Astrocyte (in vitro differentiated cells and primary cell): ENCODE measurements at regions not wholly inside any gene's neighbourhood (a gene's known extent, or its start where the extent isn't known, plus 50 kb on each side); places are given as distances from the start of the nearest gene placed in this dataset.
"Not testable (repeated sequence)": the region's sequence is repeated elsewhere in the genome, so short reads cannot be mapped to it uniquely, and the experiment has no call there.

Source experiments
- DNase-seq: peaks from one replicate; pipeline ENCODE4 v3.0.0-alpha.2; 2010; ENCODE audit warnings: low read depth
- FAIRE-seq: peaks from 2 replicates; lab custom pipeline; 2011; peaks lifted over from hg19 to GRCh38; lab: Jason Lieb, UNC
- H2AFZ ChIP-seq: 2 replicates; pipeline ENCODE4 v1.6.0; 2012; ENCODE audit warnings: low read depth, low read length, inconsistent platforms
- H3K27ac ChIP-seq: 2 replicates; pipeline ENCODE4 v1.5.1; 2011; ENCODE audit warnings: low read depth, low read length, inconsistent platforms
- H3K27me3 ChIP-seq: 2 replicates; pipeline ENCODE4 v1.6.0; 2011; ENCODE audit warnings: low read length, inconsistent platforms; ENCODE audit not compliant: insufficient read depth
- H3K36me3 ChIP-seq: 2 replicates; pipeline ENCODE4 v1.5.1; 2011; ENCODE audit warnings: low read length, inconsistent platforms; ENCODE audit not compliant: insufficient read depth
- H3K4me1 ChIP-seq: 2 replicates; pipeline ENCODE4 v1.5.1; 2011; ENCODE audit warnings: low read length, inconsistent platforms; ENCODE audit not compliant: insufficient read depth
- H3K4me2 ChIP-seq: 2 replicates; pipeline ENCODE4 v1.6.0; 2012; ENCODE audit warnings: low read length, inconsistent platforms
- H3K4me3 ChIP-seq: 2 replicates; pipeline ENCODE4 v1.5.1; 2011; ENCODE audit warnings: low read depth, mild to moderate bottlenecking, low read length, inconsistent platforms; ENCODE audit not compliant: insufficient read depth
- H3K79me2 ChIP-seq: 2 replicates; pipeline ENCODE4 v1.6.0; 2012; ENCODE audit warnings: mild to moderate bottlenecking, low read length, inconsistent platforms; ENCODE audit not compliant: insufficient read depth
- H3K9ac ChIP-seq: 2 replicates; pipeline ENCODE4 v1.6.0; 2012; ENCODE audit warnings: mild to moderate bottlenecking, low read length, inconsistent platforms
- H3K9me3 ChIP-seq: 2 replicates; pipeline ENCODE4 v1.5.1; 2012; ENCODE audit warnings: low read depth, mild to moderate bottlenecking, low read length, inconsistent platforms; ENCODE audit not compliant: insufficient read depth
- H4K20me1 ChIP-seq: 2 replicates; pipeline ENCODE4 v1.6.0; 2012; ENCODE audit warnings: low read length, inconsistent platforms; ENCODE audit not compliant: insufficient read depth
- H3K27ac Mint-ChIP-seq: one replicate; pipeline ENCODE4 v1.8.0; 2021; ENCODE audit warnings: mild to moderate bottlenecking, mixed read lengths; ENCODE audit not compliant: unreplicated experiment
- H3K27me3 Mint-ChIP-seq: one replicate; pipeline ENCODE4 v1.8.0; 2021; ENCODE audit warnings: low read depth, mixed read lengths; ENCODE audit not compliant: unreplicated experiment
- H3K36me3 Mint-ChIP-seq: one replicate; pipeline ENCODE4 v1.8.0; 2021; ENCODE audit warnings: low read depth, mixed read lengths; ENCODE audit not compliant: unreplicated experiment
- H3K4me1 Mint-ChIP-seq: one replicate; pipeline ENCODE4 v1.8.0; 2021; ENCODE audit warnings: low read depth, mixed read lengths; ENCODE audit not compliant: unreplicated experiment
- H3K4me3 Mint-ChIP-seq: one replicate; pipeline ENCODE4 v1.8.0; 2021; ENCODE audit warnings: mild to moderate bottlenecking, moderate library complexity, mixed read lengths; ENCODE audit not compliant: unreplicated experiment
- H3K9me3 Mint-ChIP-seq: one replicate; pipeline ENCODE4 v1.8.0; 2021; ENCODE audit warnings: mild to moderate bottlenecking, mixed read lengths; ENCODE audit not compliant: unreplicated experiment
- CTCF ChIP-seq: IDR thresholded peaks from 2 replicates; pipeline ENCODE4 v1.5.1; 2011; ENCODE audit warnings: low read depth, mild to moderate bottlenecking, inconsistent platforms, low read length, moderate library complexity; ENCODE audit not compliant: insufficient read depth
- EZH2 ChIP-seq: IDR thresholded peaks from 2 replicates; pipeline ENCODE4 v1.6.1; 2012; ENCODE audit warnings: mild to moderate bottlenecking, low read length, inconsistent platforms; ENCODE audit not compliant: insufficient read depth

- H3K9me3 ChIP-seq: peaks cover 3% of the 10 kb centered on the region
- H3K9ac ChIP-seq: no peak overlapping the region
- H2AFZ ChIP-seq: no peak overlapping the region
- H3K79me2 ChIP-seq: no peaks in the 10 kb centered on the region
- no peak for TF ChIP-seq CTCF
- no peak overlapping the region for H3K4me3 ChIP-seq
- DNase-seq: no peak
- no peak overlapping the region for H3K27ac Mint-ChIP-seq
- peaks cover 18% of the 10 kb centered on the region for H3K9me3 Mint-ChIP-seq
- no peaks in the 10 kb centered on the region for H4K20me1 ChIP-seq
- no peak overlapping the region for H3K4me2 ChIP-seq
- no peak for FAIRE-seq
- H3K27ac ChIP-seq: no peak overlapping the region
- no peak overlapping the region for H3K4me3 Mint-ChIP-seq
- peaks cover 4% of the 10 kb centered on the region for H3K36me3 Mint-ChIP-seq
- H3K4me1 Mint-ChIP-seq: no peaks in the 10 kb centered on the region
- no peaks in the 10 kb centered on the region for H3K36me3 ChIP-seq
- no peaks in the 10 kb centered on the region for H3K27me3 ChIP-seq
- no peaks in the 10 kb centered on the region for H3K4me1 ChIP-seq
- H3K27me3 Mint-ChIP-seq: peaks cover 52% of the 10 kb centered on the region
Observed at GRCh38 chr20:57974863-57975262, 253.6 kb downstream of the ANKRD60 start.

GRCh38 chr20:57973886-57974285 lies 254.6 kb downstream of the ANKRD60 start:
- H3K4me1 ChIP-seq: no peaks in the 10 kb centered on the region
- no peaks in the 10 kb centered on the region for H4K20me1 ChIP-seq
- Mint-ChIP-seq H3K27ac (no peak overlapping the region), H3K27me3 (peaks cover 59% of the 10 kb centered on the region), H3K9me3 (peaks cover 18% of the 10 kb centered on the region), H3K4me3 (no peak overlapping the region), H3K4me1 (no peaks in the 10 kb centered on the region), H3K36me3 (peaks cover 4% of the 10 kb centered on the region)
- H3K36me3 ChIP-seq: no peaks in the 10 kb centered on the region
- FAIRE-seq (no peak), DNase-seq (no peak)
- H3K4me2 ChIP-seq: no peak overlapping the region
- no peak overlapping the region for H3K9ac ChIP-seq
- TF ChIP-seq CTCF: no peak
- TF ChIP-seq EZH2: no peak
- H3K4me3 ChIP-seq: no peak overlapping the region
- H3K79me2 ChIP-seq: no peaks in the 10 kb centered on the region
- no peak overlapping the region for H3K27ac ChIP-seq
- H3K27me3 ChIP-seq: no peaks in the 10 kb centered on the region
- H2AFZ ChIP-seq: no peak overlapping the region
- peaks cover 3% of the 10 kb centered on the region for H3K9me3 ChIP-seq

GRCh38 chr20:57971583-57971982 lies 256.9 kb downstream of the ANKRD60 start:
- not testable (repeated sequence) for H2AFZ ChIP-seq, H3K4me1 ChIP-seq, H3K4me3 Mint-ChIP-seq, H3K4me3 ChIP-seq, H3K4me1 Mint-ChIP-seq, H3K27me3 ChIP-seq, FAIRE-seq, H3K27ac ChIP-seq, H3K9ac ChIP-seq, H3K9me3 ChIP-seq, H4K20me1 ChIP-seq, H3K36me3 ChIP-seq, H3K4me2 ChIP-seq, H3K27ac Mint-ChIP-seq, DNase-seq, H3K79me2 ChIP-seq, H3K36me3 Mint-ChIP-seq
- peaks cover 18% of the 10 kb centered on the region for H3K9me3 Mint-ChIP-seq
- H3K27me3 Mint-ChIP-seq: peaks cover 59% of the 10 kb centered on the region
